ENCODE measurements at regions not wholly inside any gene's neighbourhood (a gene's known extent, or its start where the extent isn't known, plus 50 kb on each side); places are given as distances from the start of the nearest gene placed in this dataset.

GRCh38 chr2:238507836-238508235 is 81.1 kb downstream of the ASB1 start:
- TF ChIP-seq CTCF (IDR thresholded peaks at IDR 0.05), result no peak
- TF ChIP-seq ZFX (IDR thresholded peaks at IDR 0.05; ENCODE audit: borderline replicate concordance), result no peak
